ENCODE measurements at regions not wholly inside any gene's neighbourhood (a gene's known extent, or its start where the extent isn't known, plus 50 kb on each side); places are given as distances from the start of the nearest gene placed in this dataset.

- no peak for DNase-seq
- H3K4me3 Mint-ChIP-seq = no peak overlapping the region
- no peaks in the 10 kb centered on the region for H3K9me3 Mint-ChIP-seq
- H3K36me3 Mint-ChIP-seq = no peaks in the 10 kb centered on the region
- no peak overlapping the region for H3K27ac Mint-ChIP-seq
- CTCF ChIA-PET = no interaction called here
- H3K27me3 Mint-ChIP-seq = no peaks in the 10 kb centered on the region
- no peaks in the 10 kb centered on the region for H3K4me1 Mint-ChIP-seq
These were observed 223.2 kb upstream of the FOXD3 start for GRCh38 chr1:63099188-63099587.

GRCh38 chr1:63101336-63101735, 221.0 kb upstream of the FOXD3 start:
- Mint-ChIP-seq H3K36me3 (no peaks in the 10 kb centered on the region), H3K4me1 (no peaks in the 10 kb centered on the region), H3K9me3 (no peaks in the 10 kb centered on the region), H3K4me3 (no peak overlapping the region), H3K27me3 (no peaks in the 10 kb centered on the region), H3K27ac (no peak overlapping the region)
- no peak for DNase-seq
- CTCF ChIA-PET = no interaction called here

GRCh38 chr1:63103682-63104081, 218.7 kb upstream of the FOXD3 start:
- Mint-ChIP-seq H3K9me3 (no peaks in the 10 kb centered on the region), H3K4me3 (no peak overlapping the region), H3K27ac (no peak overlapping the region), H3K27me3 (no peaks in the 10 kb centered on the region), H3K4me1 (no peaks in the 10 kb centered on the region), H3K36me3 (no peaks in the 10 kb centered on the region)
- DNase-seq = no peak
- CTCF ChIA-PET = no interaction called here

- Mint-ChIP-seq H3K4me1 (no peaks in the 10 kb centered on the region), H3K4me3 (no peak overlapping the region), H3K36me3 (no peaks in the 10 kb centered on the region), H3K9me3 (no peaks in the 10 kb centered on the region), H3K27me3 (no peaks in the 10 kb centered on the region), H3K27ac (no peak overlapping the region)
- CTCF ChIA-PET = interaction anchor here (1.3 kb wide), 1 partner anchor 42 kb away, joined by 3 read pairs; no protein-coding TSS in a partner anchor
- no peak for DNase-seq
These were observed 215.3 kb upstream of the FOXD3 start for GRCh38 chr1:63107066-63107465.

GRCh38 chr1:63108206-63108605, 214.2 kb upstream of the FOXD3 start:
- Mint-ChIP-seq H3K9me3 (no peaks in the 10 kb centered on the region), H3K4me1 (no peaks in the 10 kb centered on the region), H3K27me3 (no peaks in the 10 kb centered on the region), H3K4me3 (no peak overlapping the region), H3K36me3 (no peaks in the 10 kb centered on the region), H3K27ac (no peak overlapping the region)
- DNase-seq = no peak
- CTCF ChIA-PET = interaction anchor here (1.3 to 1.8 kb wide), 2 partner anchors 14 to 41 kb away, joined by 3 read pairs; no protein-coding TSS in a partner anchor

- CTCF ChIA-PET = no interaction called here
- Mint-ChIP-seq H3K36me3 (no peaks in the 10 kb centered on the region), H3K27me3 (no peaks in the 10 kb centered on the region), H3K4me1 (no peaks in the 10 kb centered on the region), H3K9me3 (no peaks in the 10 kb centered on the region), H3K27ac (no peak overlapping the region), H3K4me3 (no peak overlapping the region)
- DNase-seq = no peak
These were observed 210.0 kb upstream of the FOXD3 start for GRCh38 chr1:63112155-63112900.

GRCh38 chr1:63115527-63115926, 206.8 kb upstream of the FOXD3 start:
- no peak for DNase-seq
- CTCF ChIA-PET = no interaction called here
- no peaks in the 10 kb centered on the region for H3K27me3 Mint-ChIP-seq
- no peaks in the 10 kb centered on the region for H3K9me3 Mint-ChIP-seq
- H3K4me1 Mint-ChIP-seq = no peaks in the 10 kb centered on the region
- H3K36me3 Mint-ChIP-seq = no peaks in the 10 kb centered on the region
- no peak overlapping the region for H3K27ac Mint-ChIP-seq
- no peak overlapping the region for H3K4me3 Mint-ChIP-seq

- Mint-ChIP-seq H3K27ac (no peak overlapping the region), H3K36me3 (no peaks in the 10 kb centered on the region), H3K4me3 (no peak overlapping the region), H3K9me3 (no peaks in the 10 kb centered on the region), H3K4me1 (no peaks in the 10 kb centered on the region), H3K27me3 (no peaks in the 10 kb centered on the region)
- no peak for DNase-seq
- CTCF ChIA-PET = no interaction called here
These were observed 206.4 kb upstream of the FOXD3 start for GRCh38 chr1:63116016-63116415.

- no peaks in the 10 kb centered on the region for H3K9me3 Mint-ChIP-seq
- DNase-seq = no peak
- no peak overlapping the region for H3K27ac Mint-ChIP-seq
- no peaks in the 10 kb centered on the region for H3K4me1 Mint-ChIP-seq
- no peak overlapping the region for H3K4me3 Mint-ChIP-seq
- CTCF ChIA-PET = no interaction called here
- no peaks in the 10 kb centered on the region for H3K36me3 Mint-ChIP-seq
- H3K27me3 Mint-ChIP-seq = no peaks in the 10 kb centered on the region
These were observed 202.7 kb upstream of the FOXD3 start for GRCh38 chr1:63119575-63120155.

GRCh38 chr1:63122079-63122478, 200.3 kb upstream of the FOXD3 start:
- H3K4me3 Mint-ChIP-seq = no peak overlapping the region
- CTCF ChIA-PET = no interaction called here
- H3K36me3 Mint-ChIP-seq = no peaks in the 10 kb centered on the region
- H3K27ac Mint-ChIP-seq = no peak overlapping the region
- no peaks in the 10 kb centered on the region for H3K9me3 Mint-ChIP-seq
- H3K27me3 Mint-ChIP-seq = no peaks in the 10 kb centered on the region
- no peaks in the 10 kb centered on the region for H3K4me1 Mint-ChIP-seq
- DNase-seq = no peak

- CTCF ChIA-PET = no interaction called here
- Mint-ChIP-seq H3K27me3 (no peaks in the 10 kb centered on the region), H3K9me3 (no peaks in the 10 kb centered on the region), H3K4me3 (no peak overlapping the region), H3K4me1 (no peaks in the 10 kb centered on the region), H3K27ac (no peak overlapping the region), H3K36me3 (no peaks in the 10 kb centered on the region)
- no peak for DNase-seq
These were observed 197.6 kb upstream of the FOXD3 start for GRCh38 chr1:63124666-63125191.

- CTCF ChIA-PET = no interaction called here
- Mint-ChIP-seq H3K9me3 (no peaks in the 10 kb centered on the region), H3K4me1 (no peaks in the 10 kb centered on the region), H3K27me3 (no peaks in the 10 kb centered on the region), H3K4me3 (no peak overlapping the region), H3K27ac (no peak overlapping the region), H3K36me3 (no peaks in the 10 kb centered on the region)
- no peak for DNase-seq
These were observed 196.3 kb upstream of the FOXD3 start for GRCh38 chr1:63126104-63126503.

- DNase-seq = no peak
- H3K9me3 Mint-ChIP-seq = no peaks in the 10 kb centered on the region
- H3K36me3 Mint-ChIP-seq = no peaks in the 10 kb centered on the region
- CTCF ChIA-PET = no interaction called here
- no peaks in the 10 kb centered on the region for H3K4me1 Mint-ChIP-seq
- H3K4me3 Mint-ChIP-seq = no peak overlapping the region
- no peak overlapping the region for H3K27ac Mint-ChIP-seq
- no peaks in the 10 kb centered on the region for H3K27me3 Mint-ChIP-seq
These were observed 195.0 kb upstream of the FOXD3 start for GRCh38 chr1:63127376-63127775.

GRCh38 chr1:63128556-63128955, 193.8 kb upstream of the FOXD3 start:
- Mint-ChIP-seq H3K36me3 (no peaks in the 10 kb centered on the region), H3K4me3 (no peak overlapping the region), H3K27me3 (no peaks in the 10 kb centered on the region), H3K4me1 (no peaks in the 10 kb centered on the region), H3K27ac (no peak overlapping the region), H3K9me3 (no peaks in the 10 kb centered on the region)
- no peak for DNase-seq
- CTCF ChIA-PET = no interaction called here

- Mint-ChIP-seq H3K27me3 (no peaks in the 10 kb centered on the region), H3K4me1 (no peaks in the 10 kb centered on the region), H3K36me3 (no peaks in the 10 kb centered on the region), H3K9me3 (no peaks in the 10 kb centered on the region), H3K27ac (no peak overlapping the region), H3K4me3 (no peak overlapping the region)
- CTCF ChIA-PET = no interaction called here
- DNase-seq = no peak
These were observed 193.2 kb upstream of the FOXD3 start for GRCh38 chr1:63129184-63129583.

Data from activated naive CD4-positive, alpha-beta T cell treated with anti-CD3 and anti-CD28 coated beads, Interleukin-2, amount 10 ng/mL, durations not matched to agents 7 days and 5 days (primary cell).